Stimulated activated CD4-positive, alpha-beta T cell treated with anti-CD3 and anti-CD28 coated beads, Interleukin-1b, Interleukin-23, amount 100 ng/mL, for 4 hours (primary cell): ENCODE measurements at regions not wholly inside any gene's neighbourhood (a gene's known extent, or its start where the extent isn't known, plus 50 kb on each side); places are given as distances from the start of the nearest gene placed in this dataset.
"Not testable (repeated sequence)": the region's sequence is repeated elsewhere in the genome, so short reads cannot be mapped to it uniquely, and the experiment has no call there.

Experiments
- DNase-seq, 2 donors: peaks; one replicate each; pipeline ENCODE4 v3.0.0-alpha.2; 2020; ENCODE audit warnings: low read depth in 2 of 2

GRCh38 chr3:177476921-177477435, 279.7 kb upstream of the TBL1XR1 start:
- DNase-seq, result no peak

GRCh38 chr3:177478170-177478867, 281.0 kb upstream of the TBL1XR1 start:
- no peak for DNase-seq

GRCh38 chr3:177479630-177480029, 282.3 kb upstream of the TBL1XR1 start:
- DNase-seq, result no peak

GRCh38 chr3:177481329-177481728, 284.0 kb upstream of the TBL1XR1 start:
- no peak for DNase-seq

- DNase-seq, result no peak
These were observed 284.9 kb upstream of the TBL1XR1 start for GRCh38 chr3:177482048-177482691.

GRCh38 chr3:177483182-177483967, 286.1 kb upstream of the TBL1XR1 start:
- no peak for DNase-seq

GRCh38 chr3:177484206-177484605, 286.9 kb upstream of the TBL1XR1 start:
- no peak for DNase-seq

- DNase-seq, result no peak
These were observed 287.6 kb upstream of the TBL1XR1 start for GRCh38 chr3:177484926-177485325.

GRCh38 chr3:177487635-177488186, 290.4 kb upstream of the TBL1XR1 start:
- no peak for DNase-seq

- no peak for DNase-seq
These were observed 291.5 kb upstream of the TBL1XR1 start for GRCh38 chr3:177488740-177489139.

GRCh38 chr3:177490626-177491025, 293.3 kb upstream of the TBL1XR1 start:
- DNase-seq, result no peak

GRCh38 chr3:177491296-177492032, 294.2 kb upstream of the TBL1XR1 start:
- DNase-seq, result no peak

- no peak for DNase-seq
These were observed 295.8 kb upstream of the TBL1XR1 start for GRCh38 chr3:177493091-177493490.

- no peak for DNase-seq
These were observed 296.9 kb upstream of the TBL1XR1 start for GRCh38 chr3:177494216-177494615.

GRCh38 chr3:177495566-177495965, 298.3 kb upstream of the TBL1XR1 start:
- DNase-seq, result no peak

GRCh38 chr3:177498037-177498857, 301.0 kb upstream of the TBL1XR1 start:
- DNase-seq, result no peak

- not testable (repeated sequence) for DNase-seq
These were observed 301.8 kb upstream of the TBL1XR1 start for GRCh38 chr3:177499039-177499438.

GRCh38 chr3:177499779-177500423, 302.6 kb upstream of the TBL1XR1 start:
- DNase-seq, result no peak

GRCh38 chr3:177510693-177511216, 313.5 kb upstream of the TBL1XR1 start:
- no peak for DNase-seq
